ENCODE measurements at regions not wholly inside any gene's neighbourhood (a gene's known extent, or its start where the extent isn't known, plus 50 kb on each side); places are given as distances from the start of the nearest gene placed in this dataset.
"Not testable (repeated sequence)": the region's sequence is repeated elsewhere in the genome, so short reads cannot be mapped to it uniquely, and the experiment has no call there.

DNA sequence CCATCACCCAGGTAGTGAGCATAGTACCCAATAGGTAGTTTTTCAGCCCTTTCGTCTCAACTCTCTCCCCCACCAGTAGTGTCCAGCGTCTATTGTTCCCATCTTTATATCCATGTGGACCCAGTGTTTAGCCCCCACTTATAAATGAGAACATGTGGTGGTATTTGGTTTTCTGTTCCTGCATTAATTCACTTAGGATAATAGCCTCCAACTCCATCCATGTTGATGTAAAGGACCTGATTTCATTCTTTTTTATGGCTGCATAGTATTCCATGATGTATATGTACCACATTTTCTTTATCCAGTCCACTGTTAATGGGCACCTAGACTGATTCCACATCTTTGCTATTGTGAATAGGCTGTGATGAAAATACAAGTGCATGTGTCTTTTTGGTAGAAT lies 51.3 kb downstream of the NACA2 start:
- not testable (repeated sequence) for DNase-seq (ENCODE audit: low read depth)

GRCh38 chr17:61538480-61538879 lies 52.5 kb downstream of the NACA2 start:
- DNase-seq (ENCODE audit: low read depth), result no peak

DNA sequence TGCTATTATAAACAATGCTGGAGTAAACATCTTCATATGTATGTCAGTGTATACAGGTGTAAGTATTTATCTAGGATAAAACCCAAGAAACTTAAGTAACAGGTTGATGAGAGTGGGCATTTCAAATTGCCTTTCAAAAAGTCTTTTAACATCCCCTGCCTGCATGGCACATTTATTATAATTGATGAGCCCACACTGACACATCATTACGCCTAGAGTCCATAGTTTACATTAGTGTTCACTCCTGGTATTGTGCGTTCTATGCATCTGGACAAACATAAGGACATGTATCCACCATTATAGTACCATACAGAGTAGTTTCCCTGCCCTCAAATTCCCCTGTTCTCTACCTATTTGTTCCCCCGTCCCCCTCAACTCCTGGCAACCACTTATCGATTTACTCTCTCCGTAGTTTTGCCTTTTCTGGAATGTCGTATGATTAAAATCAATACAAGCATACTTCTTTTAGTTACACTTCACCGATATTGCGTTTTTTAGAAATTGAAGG lies 53.7 kb downstream of the NACA2 start:
- DNase-seq (ENCODE audit: low read depth), result no peak

DNA sequence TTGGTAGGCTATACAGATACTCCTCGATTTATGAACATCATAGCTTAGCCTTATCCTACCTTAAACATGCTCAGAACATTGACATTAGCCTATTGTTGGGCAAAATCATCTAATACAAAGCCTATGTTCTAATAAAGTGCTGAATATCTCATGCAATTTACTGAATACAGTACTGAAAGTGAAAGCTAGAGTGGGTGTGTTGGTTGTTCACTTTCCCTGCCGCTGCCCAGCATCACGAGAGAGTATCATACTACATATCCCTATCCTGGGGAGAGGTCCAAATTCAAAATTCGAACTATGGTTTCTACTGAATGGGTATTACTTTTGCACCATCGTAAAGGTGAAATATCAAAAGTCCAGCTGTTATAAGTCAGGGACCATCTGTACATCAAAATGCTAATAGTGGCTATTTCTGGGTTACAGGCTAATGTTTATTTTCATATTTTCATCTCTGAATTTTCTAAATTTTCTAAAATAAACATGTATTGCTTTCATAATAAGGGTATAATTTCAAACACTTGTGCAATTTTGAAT lies 54.5 kb downstream of the NACA2 start:
- peak; percentile 16 for DNase-seq (ENCODE audit: low read depth)

All from M059J (cell line).